ENCODE measurements at regions not wholly inside any gene's neighbourhood (a gene's known extent, or its start where the extent isn't known, plus 50 kb on each side); places are given as distances from the start of the nearest gene placed in this dataset.

DNA sequence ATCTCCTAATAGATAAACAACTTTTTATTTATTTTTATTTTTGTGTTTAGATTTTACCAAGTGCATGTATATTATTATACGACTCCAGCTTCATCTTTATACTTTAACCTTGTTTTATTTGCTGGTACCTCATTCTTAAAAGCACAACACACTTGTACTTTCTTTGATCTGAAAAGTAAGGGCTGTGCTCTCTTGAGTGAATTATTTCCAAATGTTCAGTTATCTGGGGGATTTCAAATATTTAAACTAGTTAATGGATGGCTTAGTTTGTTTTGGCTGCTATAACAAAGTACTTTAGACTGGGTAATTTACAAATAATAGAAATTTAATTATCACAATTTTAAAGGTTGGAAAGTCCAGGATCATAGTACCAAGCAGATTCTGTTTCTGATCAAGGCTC, 1148.2 kb upstream of the PCDH9 start:
- no peak overlapping the region for H3K4me3 ChIP-seq (ENCODE audit: low read depth in 2 of 2, low read length in 2 of 2)
- H3K9me3 ChIP-seq (ENCODE audit: control insufficient read depth, insufficient read depth, low read depth, low read length) = no peaks in the 10 kb centered on the region
- H3K27me3 ChIP-seq (ENCODE audit: control insufficient read depth, insufficient read depth, low read length) = no peaks in the 10 kb centered on the region
- H3K27ac ChIP-seq (ENCODE audit: low read length) = no peak overlapping the region
- no peak for ATAC-seq
- in situ Hi-C loops (cut with HindIII; ENCODE audit: low pct_unique_long_range_greater_than_20kb, low sequenced_read_pairs) = no loop called here
- POLR2A ChIA-PET = no interaction called here
- H3K36me3 ChIP-seq (ENCODE audit: control insufficient read depth, insufficient read depth, low read length) = no peaks in the 10 kb centered on the region
- DNase-seq (ENCODE audit: low read depth, low spot score) = no peak
- no TSS peak for BruUV-seq (replicated peaks)
- intact Hi-C loops (cut with micrococcal nuclease; ENCODE audit: unreplicated experiment) = no loop called here
- H3K4me1 ChIP-seq (ENCODE audit: control insufficient read depth, insufficient read depth, low read length) = no peaks in the 10 kb centered on the region
- CTCF ChIA-PET = no interaction called here
- TF ChIP-seq SIN3A (IDR thresholded peaks at IDR 0.05; ENCODE audit: borderline replicate concordance, insufficient read depth, low read depth, low read length) (no peak), POLR2AphosphoS5 (IDR thresholded peaks at IDR 0.05; ENCODE audit: low read depth, low read length) (no peak), TCF7L2 (IDR thresholded peaks at IDR 0.05; ENCODE audit: low read depth, low read length) (no peak)
- TF ChIP-seq, protein P1, sequence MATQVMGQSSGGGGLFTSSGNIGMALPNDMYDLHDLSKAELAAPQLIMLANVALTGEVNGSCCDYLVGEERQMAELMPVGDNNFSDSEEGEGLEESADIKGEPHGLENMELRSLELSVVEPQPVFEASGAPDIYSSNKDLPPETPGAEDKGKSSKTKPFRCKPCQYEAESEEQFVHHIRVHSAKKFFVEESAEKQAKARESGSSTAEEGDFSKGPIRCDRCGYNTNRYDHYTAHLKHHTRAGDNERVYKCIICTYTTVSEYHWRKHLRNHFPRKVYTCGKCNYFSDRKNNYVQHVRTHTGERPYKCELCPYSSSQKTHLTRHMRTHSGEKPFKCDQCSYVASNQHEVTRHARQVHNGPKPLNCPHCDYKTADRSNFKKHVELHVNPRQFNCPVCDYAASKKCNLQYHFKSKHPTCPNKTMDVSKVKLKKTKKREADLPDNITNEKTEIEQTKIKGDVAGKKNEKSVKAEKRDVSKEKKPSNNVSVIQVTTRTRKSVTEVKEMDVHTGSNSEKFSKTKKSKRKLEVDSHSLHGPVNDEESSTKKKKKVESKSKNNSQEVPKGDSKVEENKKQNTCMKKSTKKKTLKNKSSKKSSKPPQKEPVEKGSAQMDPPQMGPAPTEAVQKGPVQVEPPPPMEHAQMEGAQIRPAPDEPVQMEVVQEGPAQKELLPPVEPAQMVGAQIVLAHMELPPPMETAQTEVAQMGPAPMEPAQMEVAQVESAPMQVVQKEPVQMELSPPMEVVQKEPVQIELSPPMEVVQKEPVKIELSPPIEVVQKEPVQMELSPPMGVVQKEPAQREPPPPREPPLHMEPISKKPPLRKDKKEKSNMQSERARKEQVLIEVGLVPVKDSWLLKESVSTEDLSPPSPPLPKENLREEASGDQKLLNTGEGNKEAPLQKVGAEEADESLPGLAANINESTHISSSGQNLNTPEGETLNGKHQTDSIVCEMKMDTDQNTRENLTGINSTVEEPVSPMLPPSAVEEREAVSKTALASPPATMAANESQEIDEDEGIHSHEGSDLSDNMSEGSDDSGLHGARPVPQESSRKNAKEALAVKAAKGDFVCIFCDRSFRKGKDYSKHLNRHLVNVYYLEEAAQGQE (IDR thresholded peaks at IDR 0.05; ENCODE audit: insufficient read depth in 1 of 2, low read depth in 2 of 2, low read length in 1 of 2) = no peak
- TF ChIP-seq, protein P2, sequence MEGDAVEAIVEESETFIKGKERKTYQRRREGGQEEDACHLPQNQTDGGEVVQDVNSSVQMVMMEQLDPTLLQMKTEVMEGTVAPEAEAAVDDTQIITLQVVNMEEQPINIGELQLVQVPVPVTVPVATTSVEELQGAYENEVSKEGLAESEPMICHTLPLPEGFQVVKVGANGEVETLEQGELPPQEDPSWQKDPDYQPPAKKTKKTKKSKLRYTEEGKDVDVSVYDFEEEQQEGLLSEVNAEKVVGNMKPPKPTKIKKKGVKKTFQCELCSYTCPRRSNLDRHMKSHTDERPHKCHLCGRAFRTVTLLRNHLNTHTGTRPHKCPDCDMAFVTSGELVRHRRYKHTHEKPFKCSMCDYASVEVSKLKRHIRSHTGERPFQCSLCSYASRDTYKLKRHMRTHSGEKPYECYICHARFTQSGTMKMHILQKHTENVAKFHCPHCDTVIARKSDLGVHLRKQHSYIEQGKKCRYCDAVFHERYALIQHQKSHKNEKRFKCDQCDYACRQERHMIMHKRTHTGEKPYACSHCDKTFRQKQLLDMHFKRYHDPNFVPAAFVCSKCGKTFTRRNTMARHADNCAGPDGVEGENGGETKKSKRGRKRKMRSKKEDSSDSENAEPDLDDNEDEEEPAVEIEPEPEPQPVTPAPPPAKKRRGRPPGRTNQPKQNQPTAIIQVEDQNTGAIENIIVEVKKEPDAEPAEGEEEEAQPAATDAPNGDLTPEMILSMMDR (IDR thresholded peaks at IDR 0.05) = no peak

DNA sequence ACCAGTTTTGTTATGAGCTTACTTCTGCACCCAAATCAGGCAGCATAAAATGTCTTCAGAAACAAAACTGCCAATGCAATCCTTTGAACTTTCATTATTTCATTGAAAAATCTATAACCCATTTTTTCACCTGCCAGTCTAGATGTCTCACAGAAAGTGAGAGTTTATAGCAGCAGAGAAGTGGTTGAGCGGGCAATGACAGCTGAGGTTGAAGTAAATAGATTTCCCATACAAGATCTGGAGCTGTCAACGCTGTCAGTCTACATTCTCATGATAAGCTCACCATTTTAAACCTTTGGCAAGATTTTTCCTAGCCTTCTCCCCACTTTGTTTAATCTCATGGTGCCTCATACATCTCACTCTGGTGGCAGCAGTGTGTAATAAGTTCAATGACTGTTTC, 1144.9 kb upstream of the PCDH9 start:
- DNase-seq (ENCODE audit: low read depth, low spot score) (no peak), ATAC-seq (no peak)
- in situ Hi-C loops (cut with HindIII; ENCODE audit: low pct_unique_long_range_greater_than_20kb, low sequenced_read_pairs) = no loop called here
- intact Hi-C loops (cut with micrococcal nuclease; ENCODE audit: unreplicated experiment) = no loop called here
- Histone ChIP-seq H3K27ac (ENCODE audit: low read length) (no peak overlapping the region), H3K9me3 (ENCODE audit: control insufficient read depth, insufficient read depth, low read depth, low read length) (no peaks in the 10 kb centered on the region), H3K27me3 (ENCODE audit: control insufficient read depth, insufficient read depth, low read length) (no peaks in the 10 kb centered on the region), H3K4me1 (ENCODE audit: control insufficient read depth, insufficient read depth, low read length) (no peaks in the 10 kb centered on the region; the same call in 1 of the 2 replicates), H3K36me3 (ENCODE audit: control insufficient read depth, insufficient read depth, low read length) (no peaks in the 10 kb centered on the region), H3K4me3 (ENCODE audit: low read depth in 2 of 2, low read length in 2 of 2) (no peak overlapping the region)
- POLR2A ChIA-PET = no interaction called here
- no TSS peak for BruUV-seq (replicated peaks)
- TF ChIP-seq POLR2AphosphoS5 (IDR thresholded peaks at IDR 0.05; ENCODE audit: low read depth, low read length) (no peak), SIN3A (IDR thresholded peaks at IDR 0.05; ENCODE audit: borderline replicate concordance, insufficient read depth, low read depth, low read length) (no peak), TCF7L2 (IDR thresholded peaks at IDR 0.05; ENCODE audit: low read depth, low read length) (no peak)
- TF ChIP-seq, protein P2 (IDR thresholded peaks at IDR 0.05) = no peak
- TF ChIP-seq, protein P1 (IDR thresholded peaks at IDR 0.05; ENCODE audit: insufficient read depth in 1 of 2, low read depth in 2 of 2, low read length in 1 of 2) = no peak
- CTCF ChIA-PET = no interaction called here
